Activated B cell treated with CpG ODN at 0.5 μM for 24 hours (primary cell): ENCODE measurements at regions not wholly inside any gene's neighbourhood (a gene's known extent, or its start where the extent isn't known, plus 50 kb on each side); places are given as distances from the start of the nearest gene placed in this dataset.
A peak's percentile ranks its signal among the peaks of the same experiment; 100 is the strongest.
"Not testable (repeated sequence)": the region's sequence is repeated elsewhere in the genome, so short reads cannot be mapped to it uniquely, and the experiment has no call there.

Source experiments
- ATAC-seq: fragments of 200-7000 bp; cut with Tn5 transposase; one replicate; pipeline ENCODE4 v1.10.0; 2021; ENCODE audit warnings: low read depth, mild to moderate bottlenecking, moderate library complexity
- CTCF ChIA-PET: fragments of 350-600 bp; sonication (Branson Sonifier 250); formaldehyde crosslinking; loops from one replicate; lab custom pipeline; 2021; ENCODE audit warnings: antibody characterized with exemption; lab: Charles Lee
- POLR2A ChIA-PET: fragments of 350-600 bp; sonication (Branson Sonifier 250); formaldehyde crosslinking; loops from one replicate; lab custom pipeline; 2021; ENCODE audit warnings: antibody characterized with exemption; lab: Charles Lee
- DNase-seq: peaks from one replicate; pipeline ENCODE4 v3.0.0; 2022
- H3K27ac Mint-ChIP-seq: one replicate; pipeline ENCODE4 v1.8.0; 2020; ENCODE audit warnings: mixed read lengths
- H3K27me3 Mint-ChIP-seq: one replicate; pipeline ENCODE4 v1.8.0; 2021; ENCODE audit warnings: mixed read lengths
- H3K36me3 Mint-ChIP-seq: one replicate; pipeline ENCODE4 v1.8.0; 2021; ENCODE audit warnings: low read depth, mixed read lengths
- H3K4me1 Mint-ChIP-seq: one replicate; pipeline ENCODE4 v1.8.0; 2021; ENCODE audit warnings: mixed read lengths
- H3K4me3 Mint-ChIP-seq: one replicate; pipeline ENCODE4 v1.8.0; 2020; ENCODE audit warnings: mild to moderate bottlenecking, mixed read lengths
- H3K9me3 Mint-ChIP-seq: one replicate; pipeline ENCODE4 v1.8.0; 2020; ENCODE audit warnings: mixed read lengths
- intact Hi-C: fragments of 100-400 bp; cut with micrococcal nuclease; formaldehyde crosslinking; loops from one replicate; pipeline ENCODE4 v1.15.1; 2024
- TF ChIP-seq, protein P1 (sequence below): fragments of 200-600 bp; IDR thresholded peaks from one replicate; pipeline ENCODE4 v1.8.0; 2022; ENCODE audit warnings: antibody characterized with exemption, mild to moderate bottlenecking

DNA sequence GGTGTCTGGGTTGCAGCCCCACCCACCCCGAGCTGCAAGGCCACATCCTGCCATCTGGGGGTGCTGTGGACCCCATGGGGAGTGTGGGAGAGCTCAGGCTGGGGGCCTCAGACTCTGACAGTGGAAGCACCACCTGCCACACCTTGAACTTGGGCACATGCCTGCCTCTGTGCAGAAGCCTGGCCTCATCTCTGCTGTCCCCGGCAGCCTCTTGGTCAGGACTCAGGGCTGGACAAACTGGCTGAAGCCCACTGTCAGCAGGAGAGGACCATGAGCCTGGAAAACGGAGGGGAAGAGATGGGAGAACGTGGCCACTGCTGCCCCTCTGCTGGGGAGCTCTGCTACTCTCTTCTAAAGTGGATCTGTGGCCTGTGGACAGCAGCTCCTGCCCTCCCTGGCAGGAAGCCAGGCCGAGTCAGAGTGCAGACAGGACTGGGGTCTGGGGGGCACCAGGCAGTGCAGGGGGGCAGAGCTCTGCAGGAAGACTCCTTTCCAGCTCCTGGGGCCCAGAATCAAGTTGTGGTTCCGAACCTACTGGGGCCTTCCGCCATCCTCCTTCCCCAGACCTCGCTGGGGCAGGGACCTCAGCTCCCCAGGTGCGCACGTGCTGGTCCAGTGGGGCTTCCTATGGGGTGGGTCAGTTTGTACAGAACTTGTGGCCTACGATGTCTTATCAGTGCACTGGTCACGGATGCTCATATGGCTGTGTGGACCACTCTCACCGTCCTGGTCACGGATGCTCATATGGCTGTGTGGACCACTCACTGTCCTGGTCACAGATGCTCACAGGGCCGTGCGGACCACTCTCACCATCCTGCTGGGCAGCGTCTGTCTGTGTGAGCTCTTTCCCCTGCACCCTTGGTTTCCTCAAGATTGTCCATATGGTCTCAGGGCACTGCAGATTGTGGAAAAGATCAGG is 207.7 kb downstream of the LAT start:
- no peaks in the 10 kb centered on the region for H3K9me3 Mint-ChIP-seq
- TF ChIP-seq, protein P1, sequence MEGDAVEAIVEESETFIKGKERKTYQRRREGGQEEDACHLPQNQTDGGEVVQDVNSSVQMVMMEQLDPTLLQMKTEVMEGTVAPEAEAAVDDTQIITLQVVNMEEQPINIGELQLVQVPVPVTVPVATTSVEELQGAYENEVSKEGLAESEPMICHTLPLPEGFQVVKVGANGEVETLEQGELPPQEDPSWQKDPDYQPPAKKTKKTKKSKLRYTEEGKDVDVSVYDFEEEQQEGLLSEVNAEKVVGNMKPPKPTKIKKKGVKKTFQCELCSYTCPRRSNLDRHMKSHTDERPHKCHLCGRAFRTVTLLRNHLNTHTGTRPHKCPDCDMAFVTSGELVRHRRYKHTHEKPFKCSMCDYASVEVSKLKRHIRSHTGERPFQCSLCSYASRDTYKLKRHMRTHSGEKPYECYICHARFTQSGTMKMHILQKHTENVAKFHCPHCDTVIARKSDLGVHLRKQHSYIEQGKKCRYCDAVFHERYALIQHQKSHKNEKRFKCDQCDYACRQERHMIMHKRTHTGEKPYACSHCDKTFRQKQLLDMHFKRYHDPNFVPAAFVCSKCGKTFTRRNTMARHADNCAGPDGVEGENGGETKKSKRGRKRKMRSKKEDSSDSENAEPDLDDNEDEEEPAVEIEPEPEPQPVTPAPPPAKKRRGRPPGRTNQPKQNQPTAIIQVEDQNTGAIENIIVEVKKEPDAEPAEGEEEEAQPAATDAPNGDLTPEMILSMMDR: no peak
- peaks cover 9% of the 10 kb centered on the region for H3K36me3 Mint-ChIP-seq
- DNase-seq: peak; percentile 8
- ATAC-seq: no peak
- intact Hi-C loops: no loop called here
- H3K4me3 Mint-ChIP-seq: no peak overlapping the region
- H3K27me3 Mint-ChIP-seq: no peaks in the 10 kb centered on the region
- H3K27ac Mint-ChIP-seq: no peak overlapping the region
- ChIA-PET CTCF (no interaction called here), POLR2A (no interaction called here)
- no peaks in the 10 kb centered on the region for H3K4me1 Mint-ChIP-seq

DNA sequence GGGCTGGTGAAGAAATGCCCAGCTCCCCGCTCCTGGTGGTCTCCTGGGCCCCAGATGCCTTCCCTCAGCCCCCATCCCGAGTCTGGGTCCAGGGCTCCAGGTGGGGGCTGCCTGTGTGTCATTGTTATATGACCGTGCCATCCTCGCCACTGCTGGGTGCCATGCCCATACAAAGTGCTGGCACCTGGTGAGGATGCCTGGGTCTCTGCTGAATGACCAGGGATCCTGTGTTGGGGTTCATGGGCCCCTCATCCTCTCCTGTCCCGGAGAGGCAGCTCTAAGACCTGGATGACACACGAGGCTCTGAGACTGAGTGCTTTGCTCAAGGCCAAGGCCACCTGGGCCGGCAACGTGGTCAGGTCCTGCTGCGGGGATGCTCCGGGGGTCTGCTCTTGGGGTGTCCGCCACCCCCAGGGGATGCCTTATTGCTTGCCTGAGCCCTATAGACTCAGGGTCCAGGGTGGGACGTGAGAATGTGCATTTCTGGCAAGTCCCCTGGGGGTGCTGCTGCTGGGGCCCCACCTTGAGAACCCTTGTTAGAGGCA is 206.9 kb downstream of the LAT start:
- DNase-seq, H3K4me3 Mint-ChIP-seq, H3K36me3 Mint-ChIP-seq, H3K27ac Mint-ChIP-seq, intact Hi-C loops, ATAC-seq, H3K27me3 Mint-ChIP-seq, POLR2A ChIA-PET, H3K9me3 Mint-ChIP-seq, H3K4me1 Mint-ChIP-seq, CTCF ChIA-PET: not testable (repeated sequence)

DNA sequence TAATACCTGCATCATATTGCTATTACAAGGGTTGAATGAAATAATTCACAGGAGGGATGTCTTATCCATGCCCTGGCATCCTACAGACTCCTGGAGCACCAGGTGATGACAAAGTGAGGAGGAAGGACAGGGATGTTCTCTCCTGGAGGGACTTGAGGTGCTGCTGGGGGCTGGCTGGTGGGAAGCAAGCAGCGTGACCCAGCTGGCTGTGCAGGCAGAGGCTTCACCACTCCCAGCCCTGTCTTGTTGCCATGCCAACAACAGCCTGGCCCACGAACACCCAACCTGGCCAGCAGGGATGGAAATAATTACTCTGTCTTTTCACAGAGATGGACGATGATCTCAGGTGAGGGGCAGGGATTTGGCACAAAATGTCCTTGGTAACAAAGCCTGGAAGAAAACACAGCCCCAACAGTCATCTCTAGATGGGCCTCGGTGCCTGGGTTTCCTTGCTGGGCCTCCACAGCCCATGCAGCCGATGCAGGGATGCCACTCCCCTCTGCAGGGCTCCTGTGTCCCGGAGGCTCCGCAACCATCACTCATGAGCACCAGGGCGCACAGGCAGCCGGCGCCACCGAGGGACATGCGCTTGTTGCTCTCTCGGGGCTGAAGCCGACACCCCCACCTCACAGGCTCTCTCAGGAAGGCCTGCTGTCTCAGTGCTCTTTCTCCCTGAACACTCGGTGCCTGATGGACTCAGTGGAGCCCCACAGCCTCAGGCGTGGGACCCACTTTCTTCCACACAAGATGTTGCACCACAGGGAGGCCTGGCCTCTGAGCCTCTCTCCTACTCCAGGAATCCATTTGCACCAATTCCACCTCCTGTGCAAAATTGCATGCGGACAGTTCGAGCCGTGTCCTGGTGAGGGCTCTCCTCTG is 205.9 kb downstream of the LAT start:
- H3K4me3 Mint-ChIP-seq, H3K36me3 Mint-ChIP-seq, H3K4me1 Mint-ChIP-seq, CTCF ChIA-PET, H3K9me3 Mint-ChIP-seq, intact Hi-C loops, H3K27me3 Mint-ChIP-seq, ATAC-seq, POLR2A ChIA-PET, H3K27ac Mint-ChIP-seq, DNase-seq: not testable (repeated sequence)

DNA sequence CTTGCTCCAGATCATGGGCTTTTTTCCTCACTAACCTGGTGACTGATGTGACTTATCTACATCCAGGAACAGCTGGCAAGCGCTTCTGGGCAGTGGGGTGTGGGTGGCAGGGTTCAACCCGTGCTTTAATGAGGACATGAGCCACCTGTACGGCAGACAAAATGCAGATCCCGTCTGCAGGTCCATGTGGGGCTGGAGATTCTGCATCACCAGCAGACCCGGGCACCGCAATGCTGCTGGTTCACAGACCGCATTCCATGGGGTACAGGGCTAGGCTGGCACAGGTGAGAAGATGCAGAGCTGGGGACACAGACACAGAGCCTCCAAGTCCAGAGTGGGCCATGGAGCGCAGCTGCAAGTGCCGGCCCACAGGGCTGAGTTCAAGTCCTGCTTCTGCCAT is 204.0 kb downstream of the LAT start:
- ATAC-seq, H3K36me3 Mint-ChIP-seq, intact Hi-C loops, CTCF ChIA-PET, H3K27me3 Mint-ChIP-seq, POLR2A ChIA-PET, DNase-seq, H3K27ac Mint-ChIP-seq, H3K9me3 Mint-ChIP-seq, H3K4me3 Mint-ChIP-seq, H3K4me1 Mint-ChIP-seq: not testable (repeated sequence)

DNA sequence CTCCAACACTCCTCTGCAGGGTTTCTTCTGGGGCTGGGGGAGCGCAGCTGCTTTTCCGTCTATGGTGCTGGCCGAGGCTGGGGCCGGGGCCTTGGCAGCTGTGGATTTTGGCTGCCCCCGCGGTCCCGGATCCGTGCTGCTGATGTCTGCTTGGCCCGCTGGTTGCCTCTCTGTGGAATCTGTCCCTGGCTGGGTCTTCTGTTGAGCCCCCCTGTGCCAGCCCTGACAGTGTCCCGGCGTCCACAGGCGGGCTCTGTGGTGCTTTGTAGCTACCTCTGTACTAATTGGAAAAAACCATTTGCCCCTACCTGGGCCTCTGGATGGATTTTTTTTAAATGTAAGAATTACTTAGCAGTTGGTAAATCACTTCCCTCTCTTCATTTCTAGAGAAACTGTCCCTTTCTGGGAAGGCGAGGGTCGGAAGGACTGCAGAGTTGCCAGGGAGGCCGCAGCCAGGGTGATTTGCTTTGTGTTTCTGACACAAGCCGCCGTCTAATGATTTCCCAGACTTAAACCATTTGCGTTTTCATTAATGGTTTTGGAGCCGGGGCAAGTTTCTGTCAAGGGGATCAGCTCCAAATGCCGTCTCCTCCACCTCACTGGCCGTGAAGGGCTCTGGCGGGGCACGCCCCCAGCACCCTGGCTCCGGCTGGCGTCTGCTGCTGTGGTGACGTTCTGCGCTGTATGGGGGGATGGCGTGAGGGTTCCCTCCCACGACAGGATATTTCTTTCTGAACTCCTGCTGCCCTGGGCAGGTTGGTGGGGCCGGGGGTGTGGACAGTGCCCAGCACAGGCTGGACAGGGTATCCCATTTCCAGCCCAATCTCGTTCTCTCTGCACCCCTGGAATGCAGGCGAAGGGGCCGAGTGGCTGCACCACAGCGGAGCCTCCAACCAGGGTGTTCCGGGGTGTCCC is 201.7 kb downstream of the LAT start:
- CTCF ChIA-PET, H3K36me3 Mint-ChIP-seq, H3K4me1 Mint-ChIP-seq, DNase-seq, H3K27me3 Mint-ChIP-seq, H3K9me3 Mint-ChIP-seq, POLR2A ChIA-PET, H3K4me3 Mint-ChIP-seq, intact Hi-C loops, H3K27ac Mint-ChIP-seq, ATAC-seq: not testable (repeated sequence)

DNA sequence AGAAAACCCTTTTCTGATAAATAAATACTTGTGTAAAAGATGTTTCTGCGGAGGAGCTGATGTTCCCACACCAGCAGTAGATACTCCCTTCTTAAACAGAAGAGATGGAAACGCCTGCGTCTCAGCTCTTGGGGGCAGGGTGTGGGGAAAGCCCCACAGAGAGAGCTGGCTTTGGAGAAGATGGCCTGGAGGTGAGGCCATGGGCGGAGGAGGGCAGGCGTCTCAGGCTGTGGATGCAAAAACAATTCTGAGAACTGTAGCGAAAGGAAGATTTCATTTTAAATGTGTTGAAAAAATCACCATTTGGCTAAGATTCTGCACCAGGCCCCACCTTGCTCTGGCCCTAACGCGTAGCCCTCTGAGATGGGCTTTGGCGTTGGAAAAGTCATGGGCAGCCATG is 201.0 kb downstream of the LAT start:
- H3K27me3 Mint-ChIP-seq, POLR2A ChIA-PET, intact Hi-C loops, H3K36me3 Mint-ChIP-seq, H3K27ac Mint-ChIP-seq, H3K4me3 Mint-ChIP-seq, H3K4me1 Mint-ChIP-seq, H3K9me3 Mint-ChIP-seq, ATAC-seq, DNase-seq, CTCF ChIA-PET: not testable (repeated sequence)

DNA sequence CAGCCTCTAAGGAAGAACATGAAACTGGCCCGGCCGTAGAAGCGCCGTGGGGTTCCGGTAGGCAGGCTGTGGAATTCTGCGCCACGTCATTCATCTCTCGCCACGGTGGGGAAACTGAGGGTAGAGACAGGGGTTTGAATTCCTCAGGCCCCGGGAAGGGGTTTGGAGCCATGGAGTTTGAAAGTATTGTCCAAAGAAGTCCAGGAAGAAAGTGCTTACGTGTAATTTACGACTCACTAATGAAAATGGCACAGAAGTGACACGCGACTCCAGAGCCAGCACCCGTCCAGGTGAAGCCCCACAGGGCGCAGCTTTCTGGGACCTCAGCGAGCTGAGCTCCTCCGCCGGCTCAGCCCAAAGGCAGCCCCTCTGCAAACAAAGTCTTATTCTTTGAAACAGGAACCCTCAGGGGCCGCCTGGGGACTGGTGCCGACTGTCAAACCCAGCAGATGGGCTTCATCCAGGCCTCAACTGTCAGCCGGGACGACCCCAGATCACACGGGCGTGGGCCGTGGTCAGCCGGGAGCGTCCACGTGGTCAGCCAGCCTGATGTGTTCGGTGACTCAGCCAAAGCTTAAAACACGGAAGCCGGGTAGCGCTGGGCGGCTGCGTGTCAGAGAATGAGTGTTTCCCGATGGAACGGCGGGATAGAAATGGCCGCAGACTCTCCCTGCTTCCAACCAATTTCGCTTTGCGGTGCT is 200.0 kb downstream of the LAT start:
- H3K4me1 Mint-ChIP-seq, H3K4me3 Mint-ChIP-seq, DNase-seq, H3K27me3 Mint-ChIP-seq, ATAC-seq, POLR2A ChIA-PET, H3K27ac Mint-ChIP-seq, H3K9me3 Mint-ChIP-seq, H3K36me3 Mint-ChIP-seq, CTCF ChIA-PET, intact Hi-C loops: not testable (repeated sequence)

DNA sequence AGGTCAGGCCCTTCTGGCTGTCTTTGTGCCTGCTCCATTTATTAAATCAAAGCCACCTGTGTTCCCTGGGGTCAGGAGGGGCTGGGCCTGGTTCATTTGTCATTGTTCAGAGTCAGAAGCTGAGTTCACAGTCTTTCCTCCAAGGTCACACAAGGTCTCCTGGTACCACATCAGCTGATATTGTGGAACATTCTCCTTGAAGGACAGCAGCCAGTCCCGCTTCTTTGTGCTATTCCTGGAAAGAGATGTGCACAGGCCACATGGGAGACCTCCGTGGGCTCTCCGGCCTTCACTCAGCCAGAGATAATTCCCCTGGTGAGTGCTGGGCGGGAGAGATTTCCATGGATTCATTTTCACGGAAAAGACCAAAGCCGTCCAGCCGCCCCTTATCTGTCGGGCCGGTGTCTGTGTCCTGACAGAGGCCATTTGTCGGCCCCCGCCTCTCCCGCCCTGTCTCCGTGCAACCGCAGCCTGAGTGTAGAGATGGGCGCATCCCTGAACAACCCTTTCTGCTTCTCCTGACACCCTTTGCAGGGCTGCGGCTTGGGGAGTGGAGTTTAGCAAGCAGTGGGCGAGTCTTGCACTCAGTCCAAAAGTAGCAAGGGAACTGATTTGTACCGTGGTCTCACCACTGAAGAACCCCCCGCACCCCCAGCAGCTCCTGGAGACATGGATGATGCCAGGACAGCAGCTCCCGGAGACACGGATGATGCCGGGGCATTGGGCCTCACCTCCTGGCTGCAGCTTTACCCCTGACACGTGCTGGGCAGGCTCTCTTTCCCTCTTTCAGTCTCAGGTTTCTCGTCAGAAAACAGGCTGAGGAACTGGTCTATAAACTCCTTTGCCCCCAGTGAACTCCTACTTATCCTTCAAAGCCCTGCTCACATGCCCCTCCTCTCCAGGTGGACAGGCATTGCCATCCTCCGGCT is 198.4 kb downstream of the LAT start:
- H3K9me3 Mint-ChIP-seq, POLR2A ChIA-PET, H3K4me1 Mint-ChIP-seq, intact Hi-C loops, H3K36me3 Mint-ChIP-seq, DNase-seq, H3K27ac Mint-ChIP-seq, ATAC-seq, H3K27me3 Mint-ChIP-seq, H3K4me3 Mint-ChIP-seq, CTCF ChIA-PET: not testable (repeated sequence)
